Heart right ventricle (tissue), 16 donors: ENCODE measurements at regions not wholly inside any gene's neighbourhood (a gene's known extent, or its start where the extent isn't known, plus 50 kb on each side); places are given as distances from the start of the nearest gene placed in this dataset.

ENCODE experiments used
- ATAC-seq, 8 donors: fragments of 200-7000 bp; cut with Tn5 transposase; one replicate each; pipeline ENCODE4 v1.9.1; 2020; ENCODE audit warnings: mild to moderate bottlenecking in 8 of 8, moderate library complexity in 8 of 8, moderate number of reproducible peaks in 1 of 8
- DNase-seq, 2 donors: peaks; one replicate each; pipeline ENCODE4 v3.0.0-alpha.2; 2020
- H3K27ac ChIP-seq, 10 donors: fragments of 200-600 bp; sonication (generic) in 2 of 10; one replicate each; pipeline versions ENCODE4 v1.5.0 to v1.8.0; 2020 to 2022; ENCODE audit warnings: mild to moderate bottlenecking in 3 of 10
- H3K27me3 ChIP-seq, 7 donors: fragments of 200-600 bp; one replicate each; pipeline ENCODE4 v1.8.0; 2021 to 2022; ENCODE audit warnings: mild to moderate bottlenecking in 2 of 7
- H3K36me3 ChIP-seq, 9 donors: fragments of 200-600 bp; sonication (generic) in 1 of 9; one replicate each; pipeline versions ENCODE4 v1.5.0 to v1.8.0; 2020 to 2022; ENCODE audit warnings: mild to moderate bottlenecking in 2 of 9
- H3K4me1 ChIP-seq, 9 donors: fragments of 200-600 bp; sonication (generic) in 1 of 9; one replicate each; pipeline versions ENCODE4 v1.5.0 to v1.8.0; 2020 to 2022; ENCODE audit warnings: mild to moderate bottlenecking in 4 of 9
- H3K4me3 ChIP-seq, 10 donors: fragments of 200-600 bp; sonication (generic) in 2 of 10; one replicate each; pipeline versions ENCODE4 v1.5.0 to v1.8.0; 2020 to 2022; ENCODE audit warnings: mild to moderate bottlenecking in 7 of 10, moderate library complexity in 2 of 10
- H3K9me3 ChIP-seq, 11 donors: fragments of 200-600 bp in 10 of 11; sonication (generic) in 2 of 11; one replicate each; pipeline versions ENCODE4 v1.5.0 to v1.8.0; 2013 to 2022; ENCODE audit warnings: mild to moderate bottlenecking in 2 of 11, control low read depth in 1 of 11, moderate library complexity in 1 of 11
- whole genome bisulfite sequencing, 2 donors: extraction: QIAGEN DNeasy Blood & Tissue Kit; methylation state at CpG; one replicate each; pipeline ENCODE4 v1.1.7; 2013; ENCODE audit warnings: inconsistent platforms in 1 of 2; 5-methylcytosine and 5-hydroxymethylcytosine counted together
- intact Hi-C, 10 donors: fragments of 100-400 bp; cut with DNase I; formaldehyde crosslinking; loops; one replicate each; pipeline versions ENCODE4 v1.11.1 to v1.14.2; 2022
- TF ChIP-seq, protein P1 (sequence below), 9 donors: fragments of 200-600 bp; sonication (generic) in 2 of 9; IDR thresholded peaks; one replicate each; pipeline versions ENCODE4 v1.5.0 to v1.8.0; 2021 to 2022; ENCODE audit warnings: antibody characterized with exemption in 9 of 9, mild to moderate bottlenecking in 5 of 9, moderate library complexity in 1 of 9
- donor health status: Arrhythmogenic right ventricular cardiomyopathy.
- donor health status: ischemic (EF 13 %, LVEDD 7.1; RV severe dilation, severe dysfunction).
- donor health status: healthy with polysubstance abuse.
- donor health status: DM: no; HTN: yes; CAD: no.
- donor health status: DM: no; HTN: no; CAD: no.
- donor health status: ischemic (EF 25% LVEDD 6.9; RV normal size, moderate dysfunction).
- donor health status: ischemic (EF 25% LVEDD 5.7; RV mildly dilated, moderate dysfunction).
- donor health status: healthy.
- donor health status: DM: yes; HTN: yes; CAD: no.
- donor health status: Ischemic cardiomyopathy.
- donor health status: ischemic (EF 35%, LVEDD 5.7; RV mildly dilated, moderate dysfunction).
- donor health status: nonischemic (EF 11% LVEDD 7.7; RV severe dilation, severe dysfunction).
- donor health status: DM: yes; HTN: yes; CAD: no.
- donor health status: PGD.
- donor health status: ischemic (EF 29% LVEDD 5.4; RV normal size, mild dysfunction).
- donor health status: nonischemic (EF 23%, LVEDD 6.1; RV moderate dilation, normal function).

DNA sequence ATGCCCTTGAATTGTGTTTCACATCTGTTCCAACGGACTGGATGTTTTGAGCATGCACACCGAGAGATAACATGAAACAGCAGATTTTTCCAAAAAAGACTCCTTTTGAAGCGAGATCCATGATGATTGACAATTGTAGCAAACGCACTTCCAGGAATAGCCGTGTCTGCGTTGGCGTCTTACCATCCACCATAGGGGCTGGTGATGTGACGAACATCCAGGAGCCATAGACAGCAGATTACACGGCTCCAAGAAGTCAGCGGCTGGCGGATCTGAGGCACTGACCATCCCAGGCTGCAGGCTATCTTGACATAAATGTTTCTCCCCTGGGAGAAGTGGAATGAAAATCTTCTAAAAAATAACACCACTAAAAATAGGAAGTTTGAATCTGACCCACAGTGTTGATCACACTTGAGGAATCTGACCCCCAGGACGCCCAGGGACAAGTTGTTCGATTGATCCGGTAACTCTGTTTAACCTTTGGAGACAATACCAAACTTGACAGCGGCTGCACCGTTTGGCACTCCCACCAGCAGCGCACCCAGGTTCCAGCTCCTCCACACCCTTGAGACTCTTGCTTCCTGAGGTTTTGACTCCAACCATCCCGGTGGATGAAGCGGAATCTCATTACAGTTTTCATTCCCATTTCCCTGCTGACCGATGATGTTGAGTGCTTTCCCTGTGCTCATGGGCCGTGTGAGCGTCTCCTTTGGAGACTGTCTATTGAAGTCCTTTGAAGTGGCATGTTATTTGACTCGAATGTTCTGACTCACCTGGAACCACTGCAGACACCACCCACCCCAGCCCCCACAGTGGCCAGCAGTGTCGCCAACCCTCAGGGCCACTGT, 140.0 kb upstream of the GPC1 start:
- intact Hi-C loops: loop anchor here in 8 of 10 donors (2.0 to 10.0 kb wide), 8 partner anchors 35 to 142 kb away; partner anchors contain the start of gene GPC1 (in 3 of the 8)
- Histone ChIP-seq H3K36me3 (no peaks in the 10 kb centered on the region), H3K27ac (no peak overlapping the region), H3K4me3 (no peak overlapping the region), H3K27me3 (no peaks in the 10 kb centered on the region), H3K9me3 (no peaks in the 10 kb centered on the region), H3K4me1 (peaks cover 3 to 55% (median 18%) of the 10 kb centered on the region in 9 donors)
- ATAC-seq (no peak), DNase-seq (no peak)
- 72 to 73% methylated on average over 24 of the region's 24 CpGs for WGBS, 2 donors
- TF ChIP-seq, protein P1, sequence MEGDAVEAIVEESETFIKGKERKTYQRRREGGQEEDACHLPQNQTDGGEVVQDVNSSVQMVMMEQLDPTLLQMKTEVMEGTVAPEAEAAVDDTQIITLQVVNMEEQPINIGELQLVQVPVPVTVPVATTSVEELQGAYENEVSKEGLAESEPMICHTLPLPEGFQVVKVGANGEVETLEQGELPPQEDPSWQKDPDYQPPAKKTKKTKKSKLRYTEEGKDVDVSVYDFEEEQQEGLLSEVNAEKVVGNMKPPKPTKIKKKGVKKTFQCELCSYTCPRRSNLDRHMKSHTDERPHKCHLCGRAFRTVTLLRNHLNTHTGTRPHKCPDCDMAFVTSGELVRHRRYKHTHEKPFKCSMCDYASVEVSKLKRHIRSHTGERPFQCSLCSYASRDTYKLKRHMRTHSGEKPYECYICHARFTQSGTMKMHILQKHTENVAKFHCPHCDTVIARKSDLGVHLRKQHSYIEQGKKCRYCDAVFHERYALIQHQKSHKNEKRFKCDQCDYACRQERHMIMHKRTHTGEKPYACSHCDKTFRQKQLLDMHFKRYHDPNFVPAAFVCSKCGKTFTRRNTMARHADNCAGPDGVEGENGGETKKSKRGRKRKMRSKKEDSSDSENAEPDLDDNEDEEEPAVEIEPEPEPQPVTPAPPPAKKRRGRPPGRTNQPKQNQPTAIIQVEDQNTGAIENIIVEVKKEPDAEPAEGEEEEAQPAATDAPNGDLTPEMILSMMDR (IDR thresholded peaks at IDR 0.05): no peak

DNA sequence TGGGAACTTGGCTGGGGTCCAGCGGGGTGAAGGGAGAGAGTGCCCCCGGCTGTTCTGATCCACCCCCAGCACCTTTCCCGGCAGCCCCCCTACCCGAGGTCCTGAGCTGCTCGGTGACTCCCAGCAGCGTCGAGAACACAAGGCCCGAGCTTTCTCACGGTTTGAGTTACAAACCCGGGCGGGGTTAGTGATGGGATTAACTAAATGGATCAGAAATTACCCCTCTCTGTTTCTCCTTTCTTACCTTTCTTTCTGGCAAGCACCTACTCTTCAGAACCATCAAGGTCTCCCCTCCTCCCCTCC, 139.4 kb upstream of the GPC1 start:
- H3K4me1 ChIP-seq: peaks cover 3 to 55% (median 18%) of the 10 kb centered on the region in 9 donors
- WGBS, 2 donors: 84 to 86% methylated on average over 11 of the region's 11 CpGs
- ATAC-seq (no peak), DNase-seq (no peak)
- H3K27me3 ChIP-seq: no peaks in the 10 kb centered on the region
- TF ChIP-seq, protein P1 (IDR thresholded peaks at IDR 0.05): no peak
- H3K9me3 ChIP-seq: no peaks in the 10 kb centered on the region
- intact Hi-C loops: loop anchor here in 7 of 10 donors (2.0 to 10.0 kb wide), 7 partner anchors 35 to 141 kb away; partner anchors contain the start of gene GPC1 (in 3 of the 7)
- H3K27ac ChIP-seq: no peak overlapping the region
- no peak overlapping the region for H3K4me3 ChIP-seq
- no peaks in the 10 kb centered on the region for H3K36me3 ChIP-seq

DNA sequence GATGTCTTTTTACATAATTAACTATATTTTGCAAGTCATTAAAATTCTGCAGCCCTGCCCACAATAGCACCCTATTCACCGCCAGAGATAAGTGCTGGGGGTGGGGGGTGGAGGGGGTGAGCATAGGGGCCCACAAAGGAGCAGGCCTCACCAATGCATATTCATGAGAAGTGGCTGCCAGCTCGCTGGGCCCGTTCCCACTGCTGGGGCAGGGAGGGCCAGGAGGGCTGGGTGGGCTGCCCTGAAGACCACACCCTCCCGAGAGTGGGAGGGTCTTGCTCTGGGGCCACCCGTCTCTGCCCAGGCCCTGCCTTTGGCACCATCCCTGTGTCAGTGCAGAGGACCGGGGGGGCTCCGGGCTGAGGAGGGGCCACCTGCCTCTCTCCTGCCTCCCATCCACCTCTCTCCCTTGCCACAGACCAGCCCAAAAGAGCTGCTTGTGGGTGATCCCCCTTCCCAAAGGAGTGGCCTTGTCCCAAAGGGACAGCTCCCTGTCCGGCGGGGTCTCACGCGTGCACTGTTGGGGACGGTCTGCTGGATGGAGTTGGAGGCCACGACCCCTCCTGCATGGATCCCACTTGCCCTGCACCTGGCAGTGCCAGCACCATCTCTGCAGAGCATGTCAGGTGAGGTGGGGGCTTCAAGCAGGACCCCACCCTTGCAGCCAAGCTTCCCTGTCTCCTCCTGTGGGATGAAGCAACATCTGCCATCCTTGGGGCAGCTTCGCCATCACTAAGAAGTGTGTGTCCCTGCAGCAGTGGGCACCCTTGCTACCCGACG, 138.8 kb upstream of the GPC1 start:
- Histone ChIP-seq H3K4me3 (no peak overlapping the region), H3K27me3 (no peaks in the 10 kb centered on the region), H3K4me1 (peaks cover 3 to 55% (median 18%) of the 10 kb centered on the region in 9 donors), H3K27ac (peak overlapping the region in 2 of 10 donors; percentile 15 to 47), H3K36me3 (no peaks in the 10 kb centered on the region), H3K9me3 (no peaks in the 10 kb centered on the region)
- peak in 2 of 8 donors; percentile 8 to 28 for ATAC-seq
- 64 to 71% methylated on average over 16 of the region's 16 CpGs for WGBS, 2 donors
- intact Hi-C loops: loop anchor here in 7 of 10 donors (1.0 to 10.0 kb wide), 8 partner anchors 36 to 141 kb away; partner anchors contain the start of gene GPC1 (in 3 of the 7)
- DNase-seq: no peak
- TF ChIP-seq, protein P1 (IDR thresholded peaks at IDR 0.05): no peak
